Fibroblast of lung (primary cell): ENCODE measurements at regions not wholly inside any gene's neighbourhood (a gene's known extent, or its start where the extent isn't known, plus 50 kb on each side); places are given as distances from the start of the nearest gene placed in this dataset.

Source experiments
- EZH2 ChIP-seq: IDR thresholded peaks from 2 replicates; pipeline ENCODE4 v1.5.1; 2012; ENCODE audit warnings: low read length, control low read depth, mild to moderate bottlenecking; ENCODE audit errors: missing control alignments
- TF ChIP-seq, protein P1 (sequence below), 2 donors: IDR thresholded peaks in 1 of 2; conservative IDR thresholded peaks in 1 of 2; 1 replicate in 1 of 2; 2 replicates in 1 of 2; pipeline ENCODE4 v1.5.1; 2011 to 2012; ENCODE audit warnings: low read length in 2 of 2, control low read depth in 1 of 2, inconsistent platforms in 1 of 2, low read depth in 1 of 2, mild to moderate bottlenecking in 1 of 2

DNA sequence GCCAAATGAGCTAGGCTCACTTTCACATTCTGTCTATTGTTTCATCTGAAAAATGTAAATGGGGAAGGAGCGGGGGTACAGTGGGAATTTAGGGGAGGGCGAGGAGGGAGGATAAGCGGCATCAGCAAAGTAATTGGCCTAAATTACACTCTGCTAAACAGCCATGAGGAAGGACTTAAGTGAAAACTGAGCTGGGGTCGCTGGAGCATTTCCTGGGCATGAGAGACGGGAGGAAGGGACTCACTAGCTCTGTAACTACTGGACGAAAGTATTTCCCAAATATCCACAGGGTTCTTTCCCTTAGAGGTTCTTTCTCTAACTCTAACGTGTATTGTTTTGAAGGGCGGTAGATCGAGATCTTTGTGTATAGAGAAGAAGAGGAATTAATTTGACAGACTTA lies 418.0 kb downstream of the SOX2 start:
- TF ChIP-seq, protein P1, sequence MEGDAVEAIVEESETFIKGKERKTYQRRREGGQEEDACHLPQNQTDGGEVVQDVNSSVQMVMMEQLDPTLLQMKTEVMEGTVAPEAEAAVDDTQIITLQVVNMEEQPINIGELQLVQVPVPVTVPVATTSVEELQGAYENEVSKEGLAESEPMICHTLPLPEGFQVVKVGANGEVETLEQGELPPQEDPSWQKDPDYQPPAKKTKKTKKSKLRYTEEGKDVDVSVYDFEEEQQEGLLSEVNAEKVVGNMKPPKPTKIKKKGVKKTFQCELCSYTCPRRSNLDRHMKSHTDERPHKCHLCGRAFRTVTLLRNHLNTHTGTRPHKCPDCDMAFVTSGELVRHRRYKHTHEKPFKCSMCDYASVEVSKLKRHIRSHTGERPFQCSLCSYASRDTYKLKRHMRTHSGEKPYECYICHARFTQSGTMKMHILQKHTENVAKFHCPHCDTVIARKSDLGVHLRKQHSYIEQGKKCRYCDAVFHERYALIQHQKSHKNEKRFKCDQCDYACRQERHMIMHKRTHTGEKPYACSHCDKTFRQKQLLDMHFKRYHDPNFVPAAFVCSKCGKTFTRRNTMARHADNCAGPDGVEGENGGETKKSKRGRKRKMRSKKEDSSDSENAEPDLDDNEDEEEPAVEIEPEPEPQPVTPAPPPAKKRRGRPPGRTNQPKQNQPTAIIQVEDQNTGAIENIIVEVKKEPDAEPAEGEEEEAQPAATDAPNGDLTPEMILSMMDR (conservative IDR thresholded peaks at IDR 0.05 in 1 of 2, IDR thresholded peaks at IDR 0.05 in 1 of 2; ENCODE audit: low read depth in 1 of 2, low read length in 2 of 2) = no peak
- TF ChIP-seq EZH2 = no peak
